CD4-positive, alpha-beta T cell treated with Interleukin-1 beta for 1 hour (primary cell): ENCODE measurements at regions not wholly inside any gene's neighbourhood (a gene's known extent, or its start where the extent isn't known, plus 50 kb on each side); places are given as distances from the start of the nearest gene placed in this dataset.
"Not testable (repeated sequence)": the region's sequence is repeated elsewhere in the genome, so short reads cannot be mapped to it uniquely, and the experiment has no call there.

Experiments used
- DNase-seq, 2 donors: peaks; one replicate each; pipeline ENCODE4 v3.0.0-alpha.2; 2020 to 2022

DNA sequence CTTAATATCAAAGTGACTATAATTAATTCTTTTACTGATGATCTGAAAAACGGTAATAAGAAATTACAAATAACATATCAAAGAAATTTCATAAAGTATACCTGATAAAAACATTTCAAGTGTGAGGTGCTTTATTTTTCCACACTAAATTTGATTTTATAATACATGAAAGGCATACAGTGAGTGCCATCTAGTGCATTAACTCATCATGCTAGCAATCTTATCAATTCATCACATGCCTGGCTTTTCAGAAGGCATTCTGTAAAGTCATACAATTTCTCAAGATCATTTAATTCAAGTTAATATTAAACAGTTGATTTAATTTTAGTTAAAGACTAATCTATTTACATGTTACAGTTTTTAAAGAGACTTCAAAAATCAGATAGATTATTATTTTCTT lies 1020.9 kb downstream of the GATA3 start:
- DNase-seq: no peak

DNA sequence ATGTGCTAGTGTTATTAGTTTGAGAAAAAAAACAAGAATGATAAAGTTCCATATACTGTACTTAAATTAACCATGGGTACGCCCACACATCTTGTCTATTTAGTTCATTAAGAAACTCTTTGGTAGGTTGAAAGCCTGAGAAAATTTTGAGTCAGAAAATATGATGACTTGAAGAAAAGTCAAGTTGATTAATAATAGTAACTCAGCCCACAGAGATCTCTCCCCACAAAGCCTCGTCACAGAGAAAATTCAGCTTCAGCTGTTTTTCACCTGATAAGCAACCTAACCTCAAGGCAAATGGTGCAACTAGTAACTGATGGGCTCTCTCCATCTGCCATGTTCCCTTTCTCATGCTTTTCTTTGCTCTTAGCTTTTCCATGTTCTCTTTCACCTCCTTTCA lies 1021.6 kb downstream of the GATA3 start:
- DNase-seq: no peak

- DNase-seq: no peak
Measured at GRCh38 chr10:9081253-9081652, 1026.8 kb downstream of the GATA3 start.

DNA sequence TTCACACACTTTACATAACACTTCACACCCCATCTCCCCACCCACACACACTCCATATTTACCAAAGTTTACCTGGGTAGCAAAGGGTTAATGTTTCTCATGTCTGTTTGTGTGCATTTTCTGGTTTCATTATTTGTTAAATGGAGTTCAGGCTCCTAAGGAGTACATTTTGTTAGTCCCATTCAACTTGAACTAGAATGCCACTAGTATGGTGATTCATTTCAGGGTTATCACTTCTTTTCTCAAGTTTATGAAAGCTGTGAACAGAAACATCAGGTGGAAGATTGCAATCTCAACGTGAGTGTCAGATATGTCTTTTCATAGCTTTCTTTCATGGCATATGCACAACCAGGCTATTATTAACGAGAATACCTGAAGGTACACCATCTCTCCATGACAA lies 1027.5 kb downstream of the GATA3 start:
- no peak for DNase-seq

GRCh38 chr10:9091530-9092093 lies 1037.1 kb downstream of the GATA3 start:
- DNase-seq: no peak

GRCh38 chr10:9096288-9096687 lies 1041.8 kb downstream of the GATA3 start:
- peak; percentile 69 to 71 for DNase-seq

GRCh38 chr10:9097206-9097990 lies 1042.9 kb downstream of the GATA3 start:
- DNase-seq: peak in 1 of 2 donors; percentile 50

GRCh38 chr10:9097991-9098306 lies 1043.5 kb downstream of the GATA3 start:
- DNase-seq: no peak

DNA sequence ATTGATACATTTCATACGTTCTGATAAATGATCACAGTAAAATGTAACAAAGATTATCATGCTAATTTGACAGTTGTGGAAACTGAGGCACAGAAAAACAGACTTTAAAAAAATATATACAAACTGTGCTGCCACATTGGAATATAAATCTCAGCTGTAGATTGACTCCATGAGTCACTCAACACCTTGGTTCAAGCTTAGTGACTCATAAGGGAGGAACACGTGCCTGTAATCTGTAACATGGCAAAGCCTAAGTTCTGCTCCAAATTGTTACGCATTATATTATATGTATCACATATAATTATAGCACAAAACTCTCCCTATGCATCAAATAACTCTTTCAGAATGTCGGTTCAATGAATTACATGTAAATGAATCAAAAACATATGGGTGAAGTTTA lies 1047.5 kb downstream of the GATA3 start:
- no peak for DNase-seq

- DNase-seq: no peak
Measured at GRCh38 chr10:9103301-9103700, 1048.8 kb downstream of the GATA3 start.

DNA sequence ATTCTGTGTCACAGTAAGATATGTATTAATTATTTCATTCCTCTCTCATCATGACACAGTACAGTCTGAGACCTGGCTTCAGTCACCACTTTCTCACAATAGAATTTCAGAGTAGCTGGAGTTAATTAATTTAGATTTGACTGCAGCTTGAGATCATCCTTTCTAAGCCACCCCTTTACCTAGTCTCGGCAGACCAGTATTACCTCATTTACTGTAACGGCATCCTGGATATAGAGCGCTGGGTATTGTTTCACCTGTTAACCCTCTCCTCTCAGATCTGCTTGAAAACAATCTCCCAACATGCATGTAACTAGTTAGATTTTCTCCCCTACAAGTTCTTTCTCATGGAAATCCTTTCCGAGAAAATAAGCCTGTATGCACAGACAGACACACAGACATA lies 1057.5 kb downstream of the GATA3 start:
- DNase-seq: no peak

DNA sequence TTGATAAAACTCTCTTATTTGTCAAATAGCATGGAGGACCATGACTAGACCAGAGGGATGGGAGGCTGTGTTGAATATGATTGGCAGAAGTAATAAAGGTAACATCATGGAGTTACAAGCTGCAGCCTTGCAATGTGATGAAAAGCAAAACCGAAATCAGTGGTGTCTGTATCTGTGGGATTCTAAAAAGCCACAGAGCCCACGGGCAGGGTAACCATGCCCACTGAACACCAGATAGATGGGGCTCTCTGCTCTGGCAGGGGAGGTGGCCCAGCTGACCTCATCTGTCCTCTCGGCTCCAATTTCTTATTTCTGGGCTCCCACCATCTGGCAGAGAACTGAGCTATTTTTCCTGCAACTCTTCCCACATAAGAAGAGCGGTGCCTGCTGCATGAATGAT lies 1072.2 kb downstream of the GATA3 start:
- DNase-seq: no peak

GRCh38 chr10:9137368-9137767 lies 1082.9 kb downstream of the GATA3 start:
- no peak for DNase-seq

DNA sequence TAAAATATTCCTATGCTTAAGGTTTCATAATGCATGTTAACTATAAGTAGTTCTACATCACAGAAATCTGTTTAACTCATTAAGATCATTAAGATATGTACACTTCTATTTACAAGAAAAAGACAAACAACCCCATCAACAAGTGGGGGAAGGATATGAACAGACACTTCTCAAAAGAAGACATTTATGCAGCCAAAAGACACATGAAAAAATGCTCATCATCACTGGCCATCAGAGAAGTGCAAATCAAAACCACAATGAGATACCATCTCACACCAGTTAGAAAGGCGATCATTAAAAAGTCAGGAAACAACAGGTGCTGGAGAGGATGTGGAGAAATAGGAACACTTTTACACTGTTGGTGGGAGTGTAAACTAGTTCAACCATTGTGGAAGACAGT lies 1084.3 kb downstream of the GATA3 start:
- not testable (repeated sequence) for DNase-seq

DNA sequence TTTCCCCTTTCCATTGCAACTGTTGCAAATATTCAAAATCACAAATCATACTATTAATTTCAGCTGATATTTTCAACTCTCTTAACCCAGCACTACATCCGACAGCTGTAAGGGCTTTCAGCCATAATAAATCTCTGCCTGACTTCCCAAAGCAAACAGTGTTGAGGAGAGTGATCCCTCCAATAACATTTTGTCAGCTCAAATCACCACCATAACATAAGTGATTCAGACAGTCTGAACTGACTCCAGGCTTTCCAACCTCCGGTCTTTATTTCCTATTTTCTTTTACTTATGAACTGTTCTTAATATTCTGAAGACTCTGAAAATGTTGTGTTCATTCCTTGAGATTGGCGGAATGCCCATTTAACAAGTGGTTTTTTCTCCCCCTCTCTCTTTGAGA lies 1085.9 kb downstream of the GATA3 start:
- no peak for DNase-seq

DNA sequence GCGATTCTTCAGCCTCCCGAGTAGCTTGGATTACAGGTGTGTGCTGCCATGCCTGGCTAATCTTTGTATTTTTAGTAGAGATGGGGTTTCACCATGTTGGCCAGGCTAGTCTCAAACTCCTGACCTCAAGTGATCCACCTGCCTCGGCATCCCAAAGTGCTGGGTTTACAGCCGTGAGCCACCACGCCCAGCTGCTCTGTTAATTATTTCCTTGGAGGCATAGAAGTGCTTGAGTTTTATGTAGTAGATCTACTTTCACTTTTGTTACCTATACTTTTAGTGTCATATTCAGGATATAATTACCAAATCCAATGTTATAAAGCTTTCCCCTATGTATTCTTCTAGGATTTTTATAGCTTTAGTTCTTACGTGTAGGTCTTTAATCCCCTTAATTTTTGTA lies 1093.0 kb downstream of the GATA3 start:
- DNase-seq: no peak

DNA sequence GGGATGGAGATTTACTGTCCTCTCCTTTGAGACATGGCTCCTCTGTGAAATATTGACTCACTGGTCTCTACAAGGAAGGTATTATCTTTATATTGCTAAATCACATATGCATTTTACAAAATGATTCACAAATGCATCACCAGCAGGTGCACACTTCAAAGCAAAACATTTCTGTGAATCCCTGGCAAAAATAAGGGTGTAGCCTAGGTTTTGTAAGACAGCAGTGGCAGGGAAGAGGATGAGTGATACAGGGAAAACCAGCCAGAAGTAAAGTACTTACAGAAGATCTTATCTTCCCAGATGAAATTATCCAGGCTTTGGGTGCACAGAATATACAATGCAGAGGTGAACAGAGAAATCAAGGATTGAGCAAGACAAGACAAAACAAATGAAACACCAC lies 1094.6 kb downstream of the GATA3 start:
- no peak for DNase-seq

DNA sequence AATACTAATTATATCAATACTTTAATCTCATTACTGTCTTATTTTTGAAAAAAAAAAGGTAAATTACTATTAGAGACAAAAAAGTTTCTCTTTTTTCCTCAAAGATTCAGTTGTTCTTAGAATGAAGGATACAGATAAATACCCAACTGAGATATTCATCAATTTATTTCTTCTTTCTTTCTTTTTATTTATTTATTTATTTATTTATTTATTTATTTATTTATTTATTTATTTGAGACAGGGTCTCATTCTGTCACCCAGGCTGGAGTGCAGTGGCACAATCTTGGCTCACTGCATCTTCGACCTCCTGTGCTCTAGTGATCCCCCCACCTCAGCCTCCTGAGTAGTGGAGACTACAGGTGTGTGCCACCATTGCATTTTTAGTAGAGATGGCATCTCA lies 1098.6 kb downstream of the GATA3 start:
- DNase-seq: not testable (repeated sequence)

- no peak for DNase-seq
Measured at GRCh38 chr10:9157656-9158055, 1103.2 kb downstream of the GATA3 start.

DNA sequence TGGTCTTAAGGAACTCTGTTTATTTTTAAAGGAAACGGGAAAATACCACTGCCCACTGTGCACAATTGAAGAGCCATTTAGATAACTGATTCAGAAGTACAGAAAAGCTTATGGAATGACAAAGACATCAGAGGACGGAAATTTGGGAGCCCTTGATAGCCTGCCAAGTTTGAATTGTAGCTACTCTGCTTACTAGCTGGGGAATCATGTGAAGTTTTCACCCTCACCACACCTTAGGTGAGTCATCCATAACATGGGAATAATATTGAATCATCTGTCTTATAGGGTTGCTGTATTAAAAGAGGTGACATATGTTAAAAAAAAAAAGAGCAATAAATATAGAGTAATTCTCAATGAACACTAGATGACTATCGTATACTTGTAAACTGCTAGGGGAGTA lies 1104.2 kb downstream of the GATA3 start:
- DNase-seq: no peak

GRCh38 chr10:9160275-9160674 lies 1105.8 kb downstream of the GATA3 start:
- no peak for DNase-seq

GRCh38 chr10:9163699-9164098 lies 1109.2 kb downstream of the GATA3 start:
- DNase-seq: no peak

GRCh38 chr10:9166770-9167169 lies 1112.3 kb downstream of the GATA3 start:
- no peak for DNase-seq

GRCh38 chr10:9172276-9172675 lies 1117.8 kb downstream of the GATA3 start:
- DNase-seq: no peak

- no peak for DNase-seq
Measured at GRCh38 chr10:9175200-9175599, 1120.7 kb downstream of the GATA3 start.
